Stimulated activated CD4-positive, alpha-beta T cell treated with anti-CD3 and anti-CD28 coated beads, TNF-alpha, amount 100 ng/mL, for 24 hours (primary cell): ENCODE measurements at regions not wholly inside any gene's neighbourhood (a gene's known extent, or its start where the extent isn't known, plus 50 kb on each side); places are given as distances from the start of the nearest gene placed in this dataset.
"Not testable (repeated sequence)": the region's sequence is repeated elsewhere in the genome, so short reads cannot be mapped to it uniquely, and the experiment has no call there.

ENCODE experiments used
- DNase-seq, 3 experiments: peaks; one replicate each; pipeline ENCODE4 v3.0.0-alpha.2; 2020; ENCODE audit warnings: low read depth in 3 of 3

DNA sequence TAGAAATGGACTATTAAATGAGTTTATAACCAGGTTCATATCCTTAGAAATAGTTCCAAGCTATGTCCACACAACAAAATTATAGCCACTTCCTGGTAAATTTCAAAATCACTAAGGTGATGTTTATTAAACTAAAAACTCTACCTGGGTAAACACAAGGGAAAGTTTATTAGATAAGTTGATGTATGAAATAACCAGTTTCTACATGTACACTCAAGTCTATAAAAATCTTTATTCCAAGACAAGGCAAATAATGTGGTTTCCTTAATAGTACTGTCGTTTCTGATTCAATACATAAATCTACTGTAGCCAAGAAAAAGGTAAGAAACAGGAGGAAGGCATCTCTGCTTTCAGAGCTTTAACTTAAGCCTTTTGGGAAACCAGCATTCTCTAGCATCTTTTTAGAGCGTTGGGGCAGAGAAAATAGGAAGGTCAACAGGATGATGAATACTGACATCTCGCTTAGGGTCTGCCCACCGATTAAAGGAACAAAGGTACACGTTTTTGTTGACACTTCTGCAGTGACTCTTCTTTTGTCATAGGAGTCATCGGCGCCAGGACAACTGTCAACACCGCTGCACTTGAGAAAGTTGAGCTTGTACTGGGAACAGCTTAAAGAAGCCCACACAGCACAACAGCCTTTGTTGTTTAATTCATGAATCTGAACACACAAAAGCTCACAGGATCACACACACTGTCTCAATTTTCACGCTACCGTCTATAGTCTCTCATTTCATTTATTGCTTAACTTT lies 513.6 kb downstream of the SLCO4C1 start:
- DNase-seq, result no peak

DNA sequence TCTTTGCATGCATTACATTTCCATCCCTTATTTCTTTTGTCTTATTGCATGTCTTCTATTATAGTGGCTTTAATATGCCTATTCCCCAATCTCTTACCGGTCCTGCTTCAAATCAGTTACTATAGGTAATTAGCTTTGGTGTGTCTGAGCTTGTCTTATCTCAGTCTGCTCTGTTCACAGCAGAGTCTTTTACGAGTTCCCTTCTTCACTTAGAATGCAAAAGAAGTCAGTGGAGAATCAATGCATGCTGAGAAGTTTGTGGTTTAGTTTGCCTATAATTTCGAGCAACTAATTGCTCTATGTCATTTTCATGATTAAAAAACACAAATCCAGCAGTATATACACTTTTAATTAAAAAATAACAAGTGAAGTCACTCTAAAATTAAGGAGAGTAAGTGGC lies 545.0 kb downstream of the SLCO4C1 start:
- no peak for DNase-seq

DNA sequence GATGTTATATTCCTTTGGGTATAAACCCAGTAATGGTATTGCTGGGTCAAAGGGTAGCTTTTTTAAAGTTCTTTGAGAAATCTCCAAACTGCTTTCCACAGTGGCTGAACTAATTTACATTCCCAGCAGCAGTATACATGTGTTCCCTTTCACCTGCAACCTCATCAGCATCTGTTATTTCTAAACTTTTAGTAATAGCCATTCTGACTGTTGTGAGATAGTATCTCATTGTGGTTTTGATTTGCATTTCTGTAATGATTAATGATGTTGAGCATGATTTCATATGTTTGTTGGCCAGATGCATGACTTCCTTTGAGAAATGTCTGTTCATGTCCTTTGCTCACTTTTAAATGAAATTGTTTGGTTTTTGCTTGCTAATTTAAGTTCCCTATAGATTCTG lies 553.1 kb downstream of the SLCO4C1 start:
- not testable (repeated sequence) for DNase-seq

DNA sequence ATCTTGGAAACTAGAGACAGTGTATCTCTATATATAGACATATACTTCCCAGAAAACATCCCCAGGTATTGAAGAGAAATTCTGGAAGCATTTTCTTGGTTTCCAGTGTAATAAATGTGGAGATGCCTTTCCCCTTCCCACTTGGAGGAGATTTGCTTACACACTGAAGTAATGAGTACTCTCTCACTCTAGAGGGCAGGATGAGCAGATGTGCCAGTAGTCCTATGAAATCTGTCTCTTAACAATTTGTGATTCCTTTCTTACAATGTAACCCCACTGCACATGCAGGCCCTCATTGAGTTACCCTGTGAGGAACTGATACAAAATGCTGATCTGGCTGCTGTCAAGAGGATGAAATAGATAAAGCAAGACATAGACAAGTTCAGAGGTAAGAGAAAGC lies 567.2 kb downstream of the SLCO4C1 start:
- DNase-seq, result no peak

DNA sequence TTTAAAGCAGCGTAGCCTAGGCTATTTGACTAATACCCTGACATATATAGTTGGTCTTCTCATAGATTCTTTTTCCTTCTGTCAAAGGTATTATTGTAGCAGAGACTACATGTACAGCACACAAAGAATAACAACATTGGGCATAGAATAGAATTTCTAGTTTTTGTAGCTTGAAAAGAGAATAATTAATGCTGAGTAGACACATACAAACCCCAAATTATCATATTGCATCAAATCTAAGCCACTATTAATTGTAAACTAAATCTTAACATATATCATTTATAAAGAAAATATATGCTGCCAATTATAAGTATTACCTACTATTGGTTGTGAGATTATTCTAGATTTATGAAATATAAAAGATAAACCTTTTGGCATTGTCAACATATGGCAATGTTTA lies 574.5 kb downstream of the SLCO4C1 start:
- no peak for DNase-seq

DNA sequence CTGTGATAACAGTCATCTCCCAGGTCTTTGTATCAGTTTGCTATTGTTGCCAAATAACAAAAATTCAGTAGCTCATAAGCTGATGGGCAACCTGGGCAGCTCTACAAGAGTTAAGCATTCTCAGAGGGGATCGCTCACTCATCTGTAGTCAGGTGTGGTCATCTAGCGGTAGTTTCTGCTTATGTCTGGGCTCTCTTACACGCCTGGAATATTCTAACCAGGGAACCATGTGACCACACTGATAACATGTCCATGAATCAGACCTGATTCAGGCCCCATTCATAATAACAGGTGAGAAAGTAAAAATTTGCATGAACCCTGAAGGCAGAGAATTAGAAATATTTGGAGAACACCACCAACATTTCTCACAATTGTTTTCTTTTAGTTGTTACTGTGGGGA lies 576.1 kb downstream of the SLCO4C1 start:
- DNase-seq, result no peak

DNA sequence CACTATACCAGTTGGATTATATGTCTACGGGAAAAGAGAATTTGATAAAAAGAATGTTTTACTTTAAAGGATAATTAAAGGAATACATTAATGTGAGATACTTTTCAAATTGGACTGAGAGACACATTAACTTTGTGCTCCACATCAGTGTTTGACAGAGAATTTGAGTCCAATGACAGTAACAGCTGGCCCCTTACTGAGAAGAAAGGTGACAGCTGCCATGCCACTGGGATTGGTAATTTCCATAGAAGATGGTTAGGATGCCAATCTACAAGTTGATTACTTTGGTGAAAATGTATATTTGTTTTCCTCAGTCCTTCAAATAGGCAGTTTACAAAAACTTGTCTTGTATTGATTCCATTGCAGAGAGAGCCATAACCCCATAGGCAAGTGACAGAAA lies 578.4 kb downstream of the SLCO4C1 start:
- no peak for DNase-seq

DNA sequence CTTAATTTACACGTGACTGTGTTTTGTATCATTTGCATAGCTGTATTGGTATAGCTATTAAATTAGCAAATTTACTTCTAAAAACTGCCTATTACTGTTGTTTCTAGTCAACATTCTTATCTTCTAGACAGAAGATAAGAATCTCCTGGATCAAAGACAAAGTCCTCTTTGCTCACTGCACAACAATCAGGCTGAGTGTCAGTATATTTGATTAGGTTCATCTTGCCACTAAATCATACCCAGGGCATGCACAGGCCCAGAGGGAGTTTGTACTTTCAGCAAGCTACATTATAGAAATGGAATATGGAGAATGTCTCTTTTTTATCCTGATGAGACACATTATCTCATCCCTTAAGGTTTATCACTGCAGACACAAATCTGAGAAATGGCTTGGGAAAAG lies 579.1 kb downstream of the SLCO4C1 start:
- no peak for DNase-seq

DNA sequence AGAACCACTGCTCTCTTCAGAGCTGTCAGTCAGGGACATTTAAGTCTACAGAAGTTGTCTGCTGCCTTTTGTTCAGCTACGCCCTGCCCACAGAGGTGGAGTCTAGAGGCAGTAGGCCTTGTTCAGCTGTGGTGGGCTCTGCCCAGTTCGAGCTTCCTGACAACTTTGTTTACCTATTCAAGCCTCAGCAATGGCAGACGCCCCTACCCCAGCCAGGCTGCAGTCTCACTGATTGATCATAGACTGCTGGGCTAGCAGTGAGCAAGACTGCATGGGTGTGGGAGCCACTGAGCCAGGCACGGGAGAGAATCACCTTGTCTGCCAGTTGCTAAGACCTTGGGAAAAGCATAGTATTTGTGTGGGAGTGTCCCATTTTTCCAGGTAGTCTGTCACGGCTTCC lies 580.3 kb downstream of the SLCO4C1 start:
- not testable (repeated sequence) for DNase-seq

DNA sequence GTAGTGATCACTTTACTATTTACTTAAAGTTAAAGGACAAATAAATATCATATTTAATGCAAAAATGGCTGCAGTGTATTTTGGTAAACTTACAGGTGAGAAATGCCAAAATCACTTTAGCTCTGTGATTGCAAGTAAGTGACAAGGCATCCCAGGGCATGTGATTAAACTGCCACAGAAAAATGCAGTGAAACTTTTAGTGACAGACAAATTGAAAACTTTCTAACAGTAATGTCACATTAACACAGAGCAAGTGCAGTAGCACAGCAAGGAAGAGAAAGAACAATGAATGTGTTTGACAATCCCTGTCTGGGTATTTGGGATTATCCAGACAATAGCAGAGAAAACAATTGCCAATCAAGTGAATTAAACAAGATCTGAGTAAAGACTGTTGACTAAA lies 606.8 kb downstream of the SLCO4C1 start:
- no peak for DNase-seq

DNA sequence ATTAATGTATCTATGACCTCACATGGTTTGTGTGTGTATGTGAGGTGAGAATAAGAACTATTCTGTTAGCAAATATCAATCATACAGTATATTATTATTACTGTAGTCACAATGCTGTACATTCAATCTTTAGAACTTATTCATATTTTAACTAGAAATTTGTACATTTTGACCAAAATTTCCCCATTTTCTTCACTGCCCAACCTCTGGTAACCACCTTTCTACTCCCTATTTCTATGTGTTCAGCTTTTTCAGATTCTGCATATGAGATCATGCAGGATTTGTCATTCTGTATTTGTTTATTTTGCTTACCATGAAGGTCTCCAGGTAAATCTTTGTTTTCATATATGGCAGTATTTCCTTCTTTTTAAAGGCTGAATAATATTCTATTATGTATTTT lies 607.9 kb downstream of the SLCO4C1 start:
- no peak for DNase-seq

DNA sequence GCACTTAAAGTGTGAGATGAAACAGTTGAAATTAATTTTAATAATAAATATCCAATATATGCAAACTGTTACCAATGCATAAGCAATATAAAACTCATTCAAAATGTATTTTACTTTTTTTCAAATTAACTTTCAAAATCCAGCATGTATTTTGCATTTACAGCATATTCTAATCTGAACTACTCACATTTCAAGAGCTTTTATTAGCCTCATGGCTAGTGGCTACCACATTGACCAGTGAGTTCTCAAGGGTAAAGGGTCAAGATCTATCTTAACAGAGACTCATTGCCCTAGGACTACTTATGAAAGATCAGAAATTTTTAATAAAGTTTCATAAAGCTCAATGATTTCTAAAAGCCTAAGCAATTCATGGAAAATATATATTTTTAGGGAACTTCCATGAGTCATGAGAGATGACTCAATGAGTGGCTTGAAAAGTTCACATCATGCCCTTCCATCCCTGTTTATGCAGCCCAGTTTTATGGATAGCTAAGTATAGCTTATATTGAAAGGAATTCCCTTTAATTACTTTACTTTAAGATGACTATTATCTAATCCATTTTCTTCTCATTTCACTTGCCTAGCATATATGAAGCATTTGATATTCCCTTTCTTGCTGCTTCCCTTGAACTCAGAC lies 608.6 kb downstream of the SLCO4C1 start:
- no peak for DNase-seq

DNA sequence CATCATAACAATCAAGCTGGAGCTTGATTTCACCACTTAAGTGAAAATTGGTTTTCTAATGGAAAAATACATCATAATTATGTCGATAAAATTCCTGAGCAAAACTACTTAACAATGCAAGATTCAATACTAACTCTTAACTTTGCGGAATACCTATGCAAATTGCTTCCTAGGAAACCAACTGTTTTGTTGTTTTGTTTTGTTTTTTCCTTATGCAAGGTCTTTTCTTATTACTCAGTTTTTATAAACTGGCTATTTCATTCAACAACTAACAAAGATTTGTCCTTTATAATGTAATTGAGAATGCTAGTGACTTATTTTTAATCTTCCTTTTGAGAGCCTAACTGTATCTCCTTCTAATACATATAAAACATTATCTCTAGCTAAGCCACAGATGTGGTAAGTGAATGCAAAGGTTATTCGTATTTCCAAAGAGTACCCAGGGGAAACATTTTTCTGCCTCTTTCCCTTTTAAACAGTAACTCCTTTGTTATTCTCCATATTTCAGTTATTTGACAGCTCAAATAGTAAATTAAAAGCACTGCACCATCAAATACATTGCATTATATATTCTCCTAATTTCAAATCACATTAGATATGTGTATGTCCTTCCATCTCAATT lies 609.4 kb downstream of the SLCO4C1 start:
- DNase-seq, result no peak

DNA sequence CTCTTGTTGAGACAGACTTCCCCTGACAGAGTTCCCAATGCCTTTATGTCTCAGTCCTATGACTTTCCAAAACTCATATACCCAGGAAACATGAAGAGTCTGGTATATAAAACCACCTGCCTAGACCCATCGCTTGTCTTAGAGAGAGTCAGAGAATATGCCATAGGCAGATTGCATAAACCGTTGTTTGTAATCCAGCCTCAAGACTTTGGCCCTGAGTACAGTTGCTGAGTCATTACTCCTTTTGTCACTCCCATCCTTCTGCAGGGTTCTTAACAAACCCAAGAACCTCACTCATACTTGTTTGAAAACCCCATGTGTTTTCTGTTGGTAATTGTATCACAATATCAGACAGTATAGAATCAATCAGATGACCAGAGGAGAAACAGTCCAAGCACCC lies 616.3 kb downstream of the SLCO4C1 start:
- no peak for DNase-seq

DNA sequence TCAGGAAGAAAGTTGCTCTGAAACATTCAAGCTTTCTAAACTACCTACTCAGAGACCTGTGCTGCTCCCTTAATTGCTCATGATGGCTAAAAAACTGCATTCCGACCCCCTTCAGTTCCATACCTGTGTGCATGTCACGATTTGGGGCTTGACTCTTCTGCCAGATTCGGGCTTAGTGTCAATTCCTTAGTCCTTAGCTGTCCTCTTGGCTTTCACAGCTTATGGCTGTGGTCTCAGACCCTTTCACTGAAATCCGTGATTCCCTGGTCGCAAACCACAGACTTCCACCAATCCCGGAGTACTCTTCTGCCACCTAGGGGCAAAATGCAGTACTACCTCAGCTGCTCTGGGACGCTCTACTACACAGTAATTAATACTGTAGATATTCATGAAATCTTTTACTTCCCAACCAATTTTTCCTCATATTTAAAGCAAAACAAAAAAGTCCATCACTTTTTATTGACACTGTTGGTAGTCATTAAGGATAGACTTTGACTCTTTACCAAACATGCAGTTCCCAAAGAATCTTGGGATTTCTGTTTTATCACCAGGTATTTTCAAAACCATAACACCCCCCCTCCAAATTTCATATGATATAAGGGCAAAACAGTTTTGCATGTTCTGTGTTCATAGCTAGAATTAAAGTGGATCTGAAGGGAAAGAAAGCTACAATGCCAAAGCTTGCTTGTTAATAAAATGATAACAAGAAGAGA lies 617.4 kb downstream of the SLCO4C1 start:
- DNase-seq, result peak; percentile 8 to 18 (median 15)

DNA sequence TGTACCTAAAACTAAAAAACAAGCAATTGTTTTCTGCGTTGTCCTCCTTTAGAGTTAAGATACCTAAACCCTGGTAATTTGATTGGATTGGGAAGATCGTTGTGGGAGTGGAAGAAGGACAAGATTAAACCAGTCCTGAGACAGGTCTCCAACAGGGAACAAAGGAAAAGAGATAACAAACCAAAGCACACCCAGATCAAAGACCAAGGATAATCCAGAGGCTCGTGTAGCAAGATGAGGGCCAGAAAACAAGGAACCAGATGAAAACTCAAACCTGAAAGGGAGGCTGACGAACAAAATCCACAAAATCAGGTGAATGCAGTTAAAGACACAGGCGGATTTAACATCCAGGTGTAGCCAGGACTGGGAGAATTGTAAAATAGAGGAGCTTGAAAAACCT lies 618.1 kb downstream of the SLCO4C1 start:
- DNase-seq, result no peak

DNA sequence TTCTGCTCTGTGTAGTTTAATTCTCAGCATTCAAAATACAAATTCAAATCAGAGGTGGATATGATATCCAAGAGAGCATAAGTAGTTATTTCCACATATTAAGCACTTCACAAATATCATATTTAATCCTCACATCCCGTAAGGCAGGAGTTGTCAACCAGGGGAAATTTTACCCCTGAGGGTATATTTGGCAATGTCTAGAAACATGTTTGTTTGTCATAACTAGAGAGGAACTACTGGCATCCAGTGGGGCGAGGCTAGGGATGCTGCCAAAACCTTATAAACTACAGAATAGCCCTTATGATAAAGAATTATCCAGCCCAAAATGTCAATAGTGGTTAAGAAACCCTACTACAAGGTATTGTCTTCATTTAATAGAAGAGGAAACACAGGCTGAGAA lies 619.4 kb downstream of the SLCO4C1 start:
- DNase-seq, result no peak

DNA sequence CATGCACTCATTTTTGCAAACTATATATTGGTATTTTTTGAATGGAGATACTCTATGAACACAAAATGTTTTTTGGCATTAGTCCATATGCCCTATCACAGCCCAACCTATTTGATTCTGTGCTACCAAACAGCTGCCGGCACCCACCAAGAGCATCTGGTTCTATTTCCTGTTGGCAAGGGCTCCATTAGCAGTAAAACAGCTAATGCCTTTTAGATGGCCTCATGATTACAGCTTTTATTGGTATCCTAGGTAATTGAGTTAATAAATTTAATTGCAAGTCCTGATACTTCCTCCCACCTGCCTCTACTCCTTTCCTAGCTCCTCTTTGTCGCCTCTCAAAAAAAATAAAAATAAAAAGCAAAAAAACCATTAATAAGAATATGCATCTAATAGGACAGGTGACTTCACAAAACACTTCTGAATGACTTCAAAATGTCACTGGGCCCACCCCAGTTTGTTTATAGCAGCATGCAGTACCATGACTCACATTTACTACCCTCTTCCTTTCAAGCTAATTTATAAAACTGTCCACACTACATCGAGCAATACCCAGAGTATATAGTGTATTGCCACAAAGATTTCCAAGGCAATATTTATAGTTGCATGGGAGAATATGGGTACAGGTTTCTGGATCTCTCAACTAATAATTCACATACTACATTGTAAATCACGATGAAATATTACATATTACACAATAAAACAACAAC lies 620.4 kb downstream of the SLCO4C1 start:
- DNase-seq, result no peak

DNA sequence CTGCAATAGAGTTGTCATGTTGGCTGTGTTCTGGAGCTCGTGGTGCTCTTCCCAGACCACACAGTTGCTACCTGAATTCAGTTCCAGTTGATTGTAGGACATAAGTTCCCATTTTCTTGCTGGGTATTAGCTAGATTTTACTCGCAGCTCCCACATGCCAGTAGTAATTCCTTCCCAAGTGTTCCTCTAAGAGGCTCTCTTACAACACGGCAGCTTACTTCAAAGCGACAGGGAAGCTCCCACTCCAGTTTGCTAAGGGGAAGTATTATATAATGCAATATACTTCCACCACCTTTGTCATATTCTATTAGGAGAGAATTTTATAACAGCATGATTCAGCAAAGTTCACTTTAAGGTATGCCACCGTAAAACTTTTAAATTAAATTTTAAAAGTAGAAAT lies 623.0 kb downstream of the SLCO4C1 start:
- DNase-seq, result no peak

DNA sequence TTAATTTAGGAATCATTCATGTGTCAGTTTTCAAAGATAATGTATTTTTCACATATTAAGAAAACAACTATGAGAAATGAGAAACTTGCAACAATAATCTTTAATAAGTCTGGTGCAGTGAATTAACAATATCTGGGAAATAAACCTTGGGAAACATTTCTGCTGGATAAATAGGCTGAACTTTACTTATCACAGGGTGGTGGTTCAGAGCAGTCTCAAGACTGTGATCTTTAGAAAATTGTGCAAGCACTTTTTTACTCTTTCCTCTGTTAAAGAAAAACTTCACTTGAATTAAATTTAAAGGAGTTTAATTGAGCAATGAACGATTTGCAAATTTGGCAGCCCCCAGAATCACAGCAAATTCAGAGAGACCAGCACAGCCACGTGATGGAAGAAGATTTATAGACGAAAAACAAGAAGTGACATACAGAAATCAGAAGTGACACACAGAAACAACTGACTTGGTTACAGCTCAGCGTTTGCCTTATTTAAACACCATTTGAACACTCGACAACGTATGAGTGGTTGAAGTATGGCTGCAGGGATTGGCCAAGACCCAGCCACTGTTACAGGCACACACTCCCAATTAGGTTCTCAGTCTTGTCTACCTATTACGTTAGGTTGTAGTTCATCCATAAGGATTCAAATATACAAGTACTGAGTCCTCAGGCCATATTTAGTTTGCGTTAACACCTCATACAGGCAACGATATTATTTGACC lies 631.9 kb downstream of the SLCO4C1 start:
- DNase-seq, result no peak

DNA sequence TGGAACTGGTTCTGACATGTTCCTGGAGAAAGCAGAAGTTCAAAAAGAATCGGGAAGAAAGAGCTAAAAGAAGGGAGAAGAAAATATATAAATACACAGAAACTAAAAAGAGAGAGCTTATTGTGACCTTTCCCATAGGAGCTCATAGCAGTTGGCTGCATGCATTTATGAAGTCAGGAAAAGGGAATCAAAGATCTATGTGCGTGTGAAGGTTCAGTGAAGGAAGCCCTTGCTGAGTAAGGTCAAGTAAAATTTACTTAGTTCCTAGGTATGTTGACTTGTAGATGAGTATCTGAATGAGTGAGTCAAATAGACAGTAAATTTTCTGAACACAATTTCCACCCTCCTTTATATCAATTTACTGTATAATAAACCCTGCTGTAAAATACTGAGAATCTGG lies 632.5 kb downstream of the SLCO4C1 start:
- DNase-seq, result no peak
